GM12872 (cell line): ENCODE measurements at regions not wholly inside any gene's neighbourhood (a gene's known extent, or its start where the extent isn't known, plus 50 kb on each side); places are given as distances from the start of the nearest gene placed in this dataset.

Source experiments
- CTCF ChIP-seq: IDR thresholded peaks from 3 replicates; pipeline ENCODE4 v1.5.1; 2011; ENCODE audit warnings: low read depth, mild to moderate bottlenecking, low read length, moderate library complexity; ENCODE audit not compliant: insufficient read depth

GRCh38 chr16:86334079-86334635 is 176.2 kb upstream of the FOXF1 start:
- TF ChIP-seq CTCF = no peak

GRCh38 chr16:86335266-86336172 is 174.8 kb upstream of the FOXF1 start:
- TF ChIP-seq CTCF = no peak

GRCh38 chr16:86337138-86337537 is 173.2 kb upstream of the FOXF1 start:
- TF ChIP-seq CTCF = no peak

- TF ChIP-seq CTCF = no peak
Observed at GRCh38 chr16:86337581-86338402, 172.5 kb upstream of the FOXF1 start.

- TF ChIP-seq CTCF = no peak
Observed at GRCh38 chr16:86338403-86339115, 171.8 kb upstream of the FOXF1 start.

GRCh38 chr16:86342161-86342834 is 168.0 kb upstream of the FOXF1 start:
- TF ChIP-seq CTCF = no peak
